ENCODE measurements at regions not wholly inside any gene's neighbourhood (a gene's known extent, or its start where the extent isn't known, plus 50 kb on each side); places are given as distances from the start of the nearest gene placed in this dataset.

- TF ChIP-seq, protein P1, sequence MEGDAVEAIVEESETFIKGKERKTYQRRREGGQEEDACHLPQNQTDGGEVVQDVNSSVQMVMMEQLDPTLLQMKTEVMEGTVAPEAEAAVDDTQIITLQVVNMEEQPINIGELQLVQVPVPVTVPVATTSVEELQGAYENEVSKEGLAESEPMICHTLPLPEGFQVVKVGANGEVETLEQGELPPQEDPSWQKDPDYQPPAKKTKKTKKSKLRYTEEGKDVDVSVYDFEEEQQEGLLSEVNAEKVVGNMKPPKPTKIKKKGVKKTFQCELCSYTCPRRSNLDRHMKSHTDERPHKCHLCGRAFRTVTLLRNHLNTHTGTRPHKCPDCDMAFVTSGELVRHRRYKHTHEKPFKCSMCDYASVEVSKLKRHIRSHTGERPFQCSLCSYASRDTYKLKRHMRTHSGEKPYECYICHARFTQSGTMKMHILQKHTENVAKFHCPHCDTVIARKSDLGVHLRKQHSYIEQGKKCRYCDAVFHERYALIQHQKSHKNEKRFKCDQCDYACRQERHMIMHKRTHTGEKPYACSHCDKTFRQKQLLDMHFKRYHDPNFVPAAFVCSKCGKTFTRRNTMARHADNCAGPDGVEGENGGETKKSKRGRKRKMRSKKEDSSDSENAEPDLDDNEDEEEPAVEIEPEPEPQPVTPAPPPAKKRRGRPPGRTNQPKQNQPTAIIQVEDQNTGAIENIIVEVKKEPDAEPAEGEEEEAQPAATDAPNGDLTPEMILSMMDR (IDR thresholded peaks at IDR 0.05; ENCODE audit: low read depth, low read length, missing input control): no peak
- no peak for TF ChIP-seq ATF3 (IDR thresholded peaks at IDR 0.05)
- no peak for TF ChIP-seq RAD21 (IDR thresholded peaks at IDR 0.05)
- TF ChIP-seq JUND (IDR thresholded peaks at IDR 0.05): no peak
- TF ChIP-seq YY1 (IDR thresholded peaks at IDR 0.05): no peak
- no peak for TF ChIP-seq EGR1 (IDR thresholded peaks at IDR 0.05; ENCODE audit: low read depth in 2 of 2)
- TF ChIP-seq GABPA (IDR thresholded peaks at IDR 0.05 in 1 of 2, conservative IDR thresholded peaks at IDR 0.05 in 1 of 2): no peak
- no peak for TF ChIP-seq TAF1 (conservative IDR thresholded peaks at IDR 0.05)
Observed at GRCh38 chr21:25405984-25406383, 201.3 kb downstream of the MRPL39 start.
